HG02588 (cell line): ENCODE measurements at regions not wholly inside any gene's neighbourhood (a gene's known extent, or its start where the extent isn't known, plus 50 kb on each side); places are given as distances from the start of the nearest gene placed in this dataset.
"Not testable (repeated sequence)": the region's sequence is repeated elsewhere in the genome, so short reads cannot be mapped to it uniquely, and the experiment has no call there.

Experiments
- ATAC-seq: cut with Tn5 transposase; IDR thresholded peaks from one replicate; pipeline ENCODE4 v1.9.1; 2021; ENCODE audit warnings: mild to moderate bottlenecking, moderate library complexity; ENCODE audit not compliant: unreplicated experiment

GRCh38 chr3:25844891-25845290 lies 55.0 kb downstream of the OXSM start:
- no peak for ATAC-seq

DNA sequence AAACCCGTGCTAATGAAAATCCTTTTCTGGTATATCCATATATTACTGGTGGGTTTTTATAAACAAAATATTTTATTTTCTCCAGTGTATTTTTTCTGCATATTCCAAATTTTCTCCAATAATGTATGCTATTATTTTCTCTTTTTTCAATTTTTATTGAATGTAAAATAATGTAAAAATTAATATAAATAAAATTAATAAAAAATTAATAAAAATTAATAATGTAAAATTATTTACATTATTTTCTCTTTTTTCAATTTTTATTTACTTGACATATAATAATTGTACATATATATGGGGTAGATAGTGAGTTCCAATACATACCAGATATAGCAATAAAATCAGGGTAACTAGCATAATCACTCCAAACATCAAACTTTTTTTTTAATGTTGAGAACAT lies 56.4 kb downstream of the OXSM start:
- ATAC-seq: no peak

- ATAC-seq: no peak
Measured at GRCh38 chr3:25849091-25849490, 59.2 kb downstream of the OXSM start.

DNA sequence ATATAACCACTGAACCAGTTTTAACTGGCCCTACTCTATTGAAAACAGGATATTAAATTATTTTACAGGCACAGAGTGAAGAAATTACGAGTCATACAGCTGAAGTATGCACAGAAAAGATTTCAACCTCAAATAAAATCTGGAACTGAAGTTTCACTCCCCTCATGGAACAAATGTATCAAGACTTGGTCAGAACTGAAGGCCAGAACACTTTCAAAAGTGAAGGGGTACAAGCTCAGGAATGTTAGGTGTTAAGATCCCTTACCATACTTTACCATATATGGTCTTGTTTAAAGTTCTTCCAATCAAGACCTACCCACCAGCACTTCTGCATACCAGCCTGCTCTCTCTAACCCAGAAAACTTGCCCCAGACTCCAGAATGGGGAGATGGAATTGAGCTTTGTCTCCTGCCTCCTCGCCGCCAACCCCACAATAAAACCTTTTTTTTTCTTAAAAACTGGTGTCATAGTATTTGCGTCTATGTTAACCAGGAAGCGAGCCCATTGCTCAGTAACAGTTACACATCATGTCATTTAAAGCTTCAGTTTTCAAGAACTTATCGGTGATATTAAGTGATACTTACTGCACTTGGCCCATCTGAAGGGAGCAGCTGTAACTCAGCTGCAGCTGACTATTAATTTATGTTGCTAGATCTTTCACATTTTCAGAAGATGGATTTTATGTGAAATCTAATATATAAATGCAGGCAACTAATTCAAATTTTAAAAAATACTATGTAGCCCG lies 59.9 kb downstream of the OXSM start:
- no peak for ATAC-seq

- ATAC-seq: not testable (repeated sequence)
Measured at GRCh38 chr3:25851693-25852259, 61.9 kb downstream of the OXSM start.

DNA sequence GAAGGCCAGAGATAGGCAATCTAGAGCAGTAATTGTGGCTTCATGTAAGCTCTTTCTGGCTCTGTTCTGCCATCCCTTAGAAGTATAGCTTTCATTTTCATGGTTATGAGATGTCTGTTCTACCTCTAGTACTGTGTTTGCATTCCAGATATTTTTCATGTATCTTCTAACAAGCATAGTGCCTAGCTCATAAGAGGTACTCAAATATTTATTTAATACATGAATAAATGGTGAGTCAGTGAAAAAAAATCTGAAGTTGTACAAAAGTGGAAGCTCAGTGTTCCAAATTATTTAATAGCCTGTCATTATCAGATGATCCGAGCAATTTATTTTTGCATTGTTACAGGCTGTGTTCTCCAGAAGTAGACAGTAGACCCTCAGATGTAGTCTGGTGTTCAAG lies 64.3 kb downstream of the OXSM start:
- ATAC-seq: no peak

GRCh38 chr3:25854635-25855034 lies 64.7 kb downstream of the OXSM start:
- ATAC-seq: no peak

DNA sequence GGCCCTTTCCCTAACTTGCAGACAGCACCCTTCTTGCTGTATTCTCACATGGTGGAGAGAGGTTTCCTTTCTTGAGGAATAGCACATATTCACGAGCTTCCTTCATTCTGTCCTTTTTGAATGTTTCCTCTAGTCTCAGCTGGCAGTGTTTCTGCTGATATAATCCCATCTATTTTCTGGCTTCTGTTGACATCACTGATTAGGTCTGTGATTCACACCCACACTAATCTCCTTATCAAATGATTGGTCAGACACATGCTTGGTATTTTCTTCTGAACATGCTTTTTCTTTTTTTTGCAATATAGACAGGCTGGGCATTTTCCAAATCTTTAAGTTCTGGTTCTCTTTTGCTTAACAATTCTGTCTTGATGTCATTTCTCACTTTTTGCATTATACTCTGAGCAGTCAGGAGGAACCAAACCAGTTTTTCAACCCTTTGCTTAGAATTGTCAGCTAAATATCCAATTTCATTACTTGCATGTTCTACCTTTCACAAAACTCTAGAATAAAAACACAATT lies 65.4 kb downstream of the OXSM start:
- no peak for ATAC-seq

DNA sequence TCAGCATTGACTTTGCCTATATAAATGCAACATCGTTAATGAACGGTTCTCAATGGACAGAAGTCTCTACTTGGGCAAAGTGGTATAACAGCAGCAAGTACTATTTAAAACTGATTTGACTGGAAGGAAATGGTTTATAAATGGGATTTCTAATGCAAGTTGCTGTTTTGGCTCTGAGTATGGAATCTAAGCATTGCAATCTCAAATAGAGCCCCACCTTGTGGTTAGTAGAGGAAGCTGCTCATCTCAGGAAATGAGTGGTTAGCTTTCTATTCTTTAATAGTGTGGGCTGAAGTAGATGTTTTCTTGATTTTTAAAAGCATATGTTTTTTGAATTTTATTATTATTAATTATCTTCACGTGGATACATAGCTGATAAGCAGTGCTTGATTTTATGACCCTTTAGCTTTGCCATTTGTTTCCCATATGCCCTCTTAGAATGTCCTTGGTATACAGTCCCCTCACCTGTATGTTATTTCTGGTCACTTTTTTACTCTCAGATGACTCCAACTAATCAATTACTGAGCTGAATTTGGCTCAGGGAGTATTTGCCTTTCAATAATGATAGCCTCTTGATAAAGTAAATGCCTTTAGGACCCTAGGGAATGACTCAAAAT lies 67.1 kb downstream of the OXSM start:
- peak; percentile 90 for ATAC-seq

DNA sequence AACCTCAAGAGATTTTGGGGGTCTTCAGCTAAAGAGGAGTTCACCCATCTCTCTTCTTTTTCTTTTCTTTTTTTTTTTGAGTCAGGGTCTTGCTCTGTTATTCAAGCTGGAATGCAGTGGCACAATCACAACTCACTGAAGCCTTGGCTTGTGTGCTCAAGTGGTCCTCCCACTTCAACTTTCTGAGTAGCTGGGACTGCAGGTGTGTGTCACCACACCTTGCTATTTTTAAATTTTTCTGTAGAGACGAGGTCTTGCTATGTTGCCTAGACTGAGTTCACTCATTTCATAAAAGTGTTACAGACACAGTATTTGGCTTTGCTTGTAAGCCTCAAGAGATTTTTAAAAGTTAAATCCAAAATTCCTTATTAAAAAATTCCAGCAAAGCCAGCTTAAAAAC lies 71.7 kb downstream of the OXSM start:
- ATAC-seq: no peak

DNA sequence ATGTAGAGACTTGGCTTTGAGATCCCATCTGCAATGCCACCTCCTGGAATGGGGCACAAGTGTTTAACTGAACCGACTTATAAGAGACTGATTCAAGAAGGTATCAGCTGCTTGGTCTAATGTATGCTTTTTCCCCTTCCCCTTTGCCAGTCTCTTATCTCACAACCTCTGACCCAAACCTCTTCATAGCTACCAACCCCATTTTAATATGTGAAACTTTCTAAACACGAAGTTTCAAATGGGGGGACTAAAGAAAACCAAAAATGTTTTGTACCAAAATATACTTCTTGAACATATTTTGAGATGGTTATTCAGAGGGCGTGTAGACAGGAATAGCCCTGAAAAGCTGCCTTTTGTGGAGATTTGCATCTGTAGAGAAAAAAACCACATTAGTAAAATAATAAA lies 73.1 kb downstream of the OXSM start:
- peak; percentile 59 for ATAC-seq

DNA sequence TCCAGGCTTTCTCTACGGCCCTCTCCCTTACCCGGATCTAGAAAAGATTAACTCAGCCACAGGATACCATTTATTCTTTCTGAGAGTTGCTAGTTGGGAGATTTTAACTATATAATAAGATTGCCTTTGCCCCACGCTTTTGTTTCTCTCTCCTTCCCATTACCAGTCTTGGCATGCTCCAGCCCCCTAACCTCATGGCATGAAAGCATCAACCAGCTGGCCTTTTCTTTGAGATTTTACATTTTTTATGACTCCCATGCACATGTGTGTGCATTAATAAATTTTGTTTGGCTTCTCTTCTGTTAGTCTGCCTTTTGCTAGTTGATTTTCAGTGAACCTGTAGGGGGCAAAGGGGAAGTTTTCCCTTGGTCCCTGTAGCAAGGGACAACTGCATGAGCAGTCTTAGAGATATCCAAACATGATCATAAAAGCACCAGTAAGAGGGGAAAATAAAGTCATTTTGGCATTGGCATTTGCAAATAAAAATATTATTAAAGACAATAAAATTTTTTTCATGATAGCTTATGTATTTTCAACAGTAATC lies 73.6 kb downstream of the OXSM start:
- ATAC-seq: peak; percentile 28

GRCh38 chr3:25870452-25870851 lies 80.6 kb downstream of the OXSM start:
- no peak for ATAC-seq

DNA sequence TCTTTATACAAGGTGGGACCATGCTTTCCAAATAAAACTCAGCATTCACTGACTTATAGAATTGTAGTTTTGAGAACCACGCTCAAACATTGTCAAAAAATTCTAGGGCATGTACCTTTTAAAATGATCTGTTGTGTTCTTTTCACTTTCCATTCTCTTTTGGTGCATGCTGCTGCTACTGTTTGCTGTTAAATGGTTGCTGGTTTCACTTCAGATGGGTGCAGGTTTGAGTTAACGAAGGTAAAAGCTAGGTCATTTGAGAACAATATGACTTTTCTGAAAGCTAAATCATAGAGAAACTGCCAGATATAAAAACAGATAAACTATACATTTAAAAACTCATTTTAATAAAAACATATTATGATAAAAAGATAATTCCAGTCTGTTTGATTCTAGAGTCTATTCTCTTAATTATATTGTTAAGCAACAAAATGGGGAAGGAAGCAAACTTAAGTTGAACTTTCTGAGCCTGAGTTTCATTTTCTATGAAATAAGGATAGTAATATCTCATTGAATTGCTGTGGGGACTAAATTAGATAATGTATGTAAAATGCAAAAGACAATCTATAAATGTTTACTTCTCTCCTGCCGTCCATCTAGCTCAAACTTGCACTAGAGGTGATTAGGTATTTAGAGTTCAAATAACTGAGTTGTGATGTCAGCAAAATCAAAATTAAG lies 82.4 kb downstream of the OXSM start:
- ATAC-seq: peak; percentile 91

DNA sequence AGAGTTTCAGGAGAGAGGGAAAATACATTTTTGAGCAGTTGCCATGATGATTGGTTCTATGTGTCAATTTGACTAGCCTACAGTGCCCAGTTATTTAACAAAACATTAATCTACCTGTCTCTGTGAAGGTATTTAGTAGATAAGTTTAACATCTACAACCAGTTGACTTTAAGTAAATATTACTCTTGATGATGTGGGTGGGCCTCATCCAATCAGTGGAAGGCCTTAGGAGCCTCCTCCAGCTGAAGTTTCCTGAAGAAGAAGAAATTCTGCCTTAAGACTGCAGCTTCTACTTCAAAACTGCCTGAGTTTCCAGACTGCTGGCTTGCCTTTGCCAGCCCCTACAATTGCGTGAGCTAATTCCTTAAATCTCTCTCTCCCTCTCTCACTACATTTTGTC lies 93.6 kb downstream of the OXSM start:
- ATAC-seq: no peak

GRCh38 chr3:25884981-25885380 lies 95.1 kb downstream of the OXSM start:
- ATAC-seq: no peak

DNA sequence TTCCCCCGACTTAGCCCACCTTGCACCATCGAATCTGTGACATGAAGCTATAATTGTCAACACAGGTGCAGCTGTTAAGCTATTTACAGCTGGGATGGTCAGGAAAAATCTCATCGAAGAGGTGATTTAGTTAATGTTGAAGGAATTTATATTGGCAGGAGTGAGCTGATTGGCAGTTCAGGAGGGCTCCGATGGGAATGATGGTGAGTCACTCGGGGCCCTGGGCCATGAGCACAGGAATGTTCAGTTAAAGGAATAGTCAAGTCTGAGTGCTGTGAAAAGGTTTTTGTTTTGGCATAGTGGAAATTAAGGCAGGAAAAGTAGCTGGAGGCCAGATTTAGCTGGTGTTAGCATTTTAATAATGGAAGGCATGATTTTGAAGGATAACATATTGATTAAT lies 95.7 kb downstream of the OXSM start:
- ATAC-seq: no peak

- ATAC-seq: no peak
Measured at GRCh38 chr3:25887907-25888306, 98.0 kb downstream of the OXSM start.

- ATAC-seq: no peak
Measured at GRCh38 chr3:25888892-25889524, 99.1 kb downstream of the OXSM start.

DNA sequence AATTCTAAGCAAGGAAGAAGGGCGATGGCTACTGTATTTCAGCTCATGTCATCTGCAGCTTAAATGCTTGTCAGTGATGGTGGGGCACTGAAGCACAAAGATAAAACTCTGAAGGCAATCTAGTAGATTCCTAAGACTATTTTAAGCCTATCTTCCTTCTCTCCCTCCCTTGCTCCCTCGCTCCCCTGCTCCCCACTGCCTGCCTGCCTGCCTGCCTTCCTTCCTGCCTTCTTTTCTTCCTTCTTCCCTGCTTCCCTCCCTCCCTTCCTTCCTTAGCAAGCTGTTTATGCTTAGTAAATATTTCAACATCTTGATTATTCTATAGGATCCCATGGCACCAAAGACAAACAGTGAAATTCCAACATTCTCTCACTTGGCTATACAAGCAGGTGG lies 99.6 kb downstream of the OXSM start:
- no peak for ATAC-seq

DNA sequence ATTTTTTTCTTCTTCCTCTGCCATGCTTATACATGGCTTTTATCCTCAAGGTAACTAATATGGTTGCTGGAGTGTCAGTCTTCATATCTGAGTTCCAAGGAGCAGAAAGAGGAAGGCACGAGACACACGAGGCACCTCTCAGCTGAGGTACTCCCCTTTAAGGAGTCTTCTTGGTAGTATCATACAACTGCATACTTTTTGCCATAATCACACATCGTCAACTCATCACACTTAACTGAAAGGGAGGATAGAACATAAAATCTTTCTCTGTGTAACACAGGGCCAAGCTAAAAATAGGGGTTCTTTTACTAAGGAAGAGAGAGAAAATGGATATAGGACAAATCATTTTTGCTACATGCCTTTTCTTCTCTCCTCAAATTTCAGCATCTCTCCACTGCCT lies 104.2 kb downstream of the OXSM start:
- no peak for ATAC-seq
